AG04450 (cell line): ENCODE measurements at regions not wholly inside any gene's neighbourhood (a gene's known extent, or its start where the extent isn't known, plus 50 kb on each side); places are given as distances from the start of the nearest gene placed in this dataset.

Experiments
- CTCF ChIA-PET: fragments of 300-600, 350-600 bp; formaldehyde crosslinking; extraction: SDS; loops from one replicate; lab custom pipeline; 2022; ENCODE audit warnings: antibody characterized with exemption, inconsistent platforms; lab: Charles Lee
- POLR2A ChIA-PET: fragments of 350-600 bp; formaldehyde crosslinking; extraction: SDS; loops from one replicate; lab custom pipeline; 2021; ENCODE audit warnings: antibody characterized with exemption, inconsistent platforms; lab: Yijun Ruan, JAX
- DNase-seq: peaks from one replicate; pipeline ENCODE4 v3.0.0-alpha.2; 2011; ENCODE audit warnings: low read depth, low spot score
- H3K27ac ChIP-seq: one replicate; pipeline ENCODE4 v1.5.1; 2012; ENCODE audit warnings: low read depth, low read length, control low read depth
- H3K27me3 ChIP-seq: one replicate; pipeline ENCODE4 v1.6.0; 2012; ENCODE audit warnings: low read length; ENCODE audit not compliant: control insufficient read depth, insufficient read depth
- H3K4me3 ChIP-seq: 2 replicates; pipeline ENCODE4 v1.5.1; 2011; ENCODE audit warnings: mild to moderate bottlenecking, low read depth, low read length, control low read depth
- H3K9me3 ChIP-seq: 2 replicates; pipeline ENCODE4 v1.5.1; 2012; ENCODE audit warnings: low read length; ENCODE audit not compliant: control insufficient read depth, insufficient read depth
- TF ChIP-seq, protein P1 (sequence below): IDR thresholded peaks from 2 replicates; pipeline ENCODE4 v1.5.1; 2011; ENCODE audit warnings: low read depth, low read length, control low read depth, inconsistent platforms

DNA sequence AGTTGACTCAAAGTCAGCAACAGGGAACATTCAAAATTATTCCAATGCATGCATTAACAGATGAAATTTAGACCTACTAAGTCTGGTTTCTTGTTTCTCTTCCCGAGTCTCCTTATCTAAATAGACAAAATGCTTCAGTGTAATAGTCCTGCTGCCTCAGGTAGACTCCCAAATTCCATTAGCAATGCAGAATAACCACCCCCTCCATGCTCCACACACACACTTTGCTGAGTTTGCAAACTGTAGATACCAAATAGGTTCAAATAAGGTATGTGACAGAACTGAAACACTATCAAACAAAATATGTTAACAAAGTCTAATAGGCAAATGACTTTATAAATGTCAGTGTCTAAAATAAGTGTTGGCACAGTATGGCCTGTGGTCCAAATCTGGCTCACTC is 451.1 kb upstream of the SOX5 start:
- Histone ChIP-seq H3K9me3 (no peaks in the 10 kb centered on the region; the same call in 1 of the 2 replicates), H3K4me3 (no peak overlapping the region), H3K27ac (no peak overlapping the region), H3K27me3 (no peaks in the 10 kb centered on the region)
- DNase-seq = no peak
- ChIA-PET CTCF (no interaction called here), POLR2A (no interaction called here)
- TF ChIP-seq, protein P1, sequence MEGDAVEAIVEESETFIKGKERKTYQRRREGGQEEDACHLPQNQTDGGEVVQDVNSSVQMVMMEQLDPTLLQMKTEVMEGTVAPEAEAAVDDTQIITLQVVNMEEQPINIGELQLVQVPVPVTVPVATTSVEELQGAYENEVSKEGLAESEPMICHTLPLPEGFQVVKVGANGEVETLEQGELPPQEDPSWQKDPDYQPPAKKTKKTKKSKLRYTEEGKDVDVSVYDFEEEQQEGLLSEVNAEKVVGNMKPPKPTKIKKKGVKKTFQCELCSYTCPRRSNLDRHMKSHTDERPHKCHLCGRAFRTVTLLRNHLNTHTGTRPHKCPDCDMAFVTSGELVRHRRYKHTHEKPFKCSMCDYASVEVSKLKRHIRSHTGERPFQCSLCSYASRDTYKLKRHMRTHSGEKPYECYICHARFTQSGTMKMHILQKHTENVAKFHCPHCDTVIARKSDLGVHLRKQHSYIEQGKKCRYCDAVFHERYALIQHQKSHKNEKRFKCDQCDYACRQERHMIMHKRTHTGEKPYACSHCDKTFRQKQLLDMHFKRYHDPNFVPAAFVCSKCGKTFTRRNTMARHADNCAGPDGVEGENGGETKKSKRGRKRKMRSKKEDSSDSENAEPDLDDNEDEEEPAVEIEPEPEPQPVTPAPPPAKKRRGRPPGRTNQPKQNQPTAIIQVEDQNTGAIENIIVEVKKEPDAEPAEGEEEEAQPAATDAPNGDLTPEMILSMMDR = no peak

GRCh38 chr12:24398605-24399004 is 449.1 kb upstream of the SOX5 start:
- no peak overlapping the region for H3K27ac ChIP-seq
- no peaks in the 10 kb centered on the region; the same call in 1 of the 2 replicates for H3K9me3 ChIP-seq
- CTCF ChIA-PET = interaction anchor here (0.6 kb wide), 1 partner anchor 54 kb away, joined by 3 read pairs; no protein-coding TSS in a partner anchor
- TF ChIP-seq, protein P1 = no peak
- H3K27me3 ChIP-seq = no peaks in the 10 kb centered on the region
- POLR2A ChIA-PET = no interaction called here
- no peak overlapping the region for H3K4me3 ChIP-seq
- no peak for DNase-seq

GRCh38 chr12:24396224-24396623 is 446.8 kb upstream of the SOX5 start:
- no peak overlapping the region for H3K4me3 ChIP-seq
- no peaks in the 10 kb centered on the region for H3K27me3 ChIP-seq
- TF ChIP-seq, protein P1 = no peak
- POLR2A ChIA-PET = no interaction called here
- no peaks in the 10 kb centered on the region; the same call in 1 of the 2 replicates for H3K9me3 ChIP-seq
- H3K27ac ChIP-seq = no peak overlapping the region
- DNase-seq = no peak
- CTCF ChIA-PET = no interaction called here

DNA sequence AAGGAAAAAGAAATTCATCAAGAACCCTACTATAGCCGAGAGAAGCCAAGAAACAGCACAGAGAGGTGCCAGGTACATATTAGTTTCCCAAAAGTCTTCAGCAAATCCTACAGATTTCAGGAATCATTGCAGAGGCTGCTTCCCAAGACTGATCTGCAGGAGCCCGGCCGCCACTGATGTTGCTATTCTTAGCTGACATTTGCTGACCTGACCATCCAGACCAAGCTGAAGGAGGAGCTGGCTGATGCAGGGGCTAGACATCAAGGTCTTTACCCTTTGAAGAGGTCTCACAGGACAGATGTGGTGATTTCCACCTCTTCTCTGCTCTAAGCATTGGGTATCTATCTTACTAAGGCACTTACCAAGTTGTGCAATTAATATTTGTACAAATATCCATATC is 444.8 kb upstream of the SOX5 start:
- ChIA-PET POLR2A (no interaction called here), CTCF (no interaction called here)
- no peaks in the 10 kb centered on the region; the same call in 1 of the 2 replicates for H3K9me3 ChIP-seq
- TF ChIP-seq, protein P1 = no peak
- H3K27me3 ChIP-seq = no peaks in the 10 kb centered on the region
- H3K27ac ChIP-seq = no peak overlapping the region
- H3K4me3 ChIP-seq = no peak overlapping the region
- DNase-seq = no peak

GRCh38 chr12:24393071-24393470 is 443.6 kb upstream of the SOX5 start:
- ChIA-PET CTCF (no interaction called here), POLR2A (no interaction called here)
- no peak overlapping the region for H3K4me3 ChIP-seq
- H3K27me3 ChIP-seq = no peaks in the 10 kb centered on the region
- DNase-seq = no peak
- TF ChIP-seq, protein P1 = no peak
- H3K27ac ChIP-seq = no peak overlapping the region
- no peaks in the 10 kb centered on the region; the same call in 1 of the 2 replicates for H3K9me3 ChIP-seq
